Inferior parietal cortex (tissue), 1 donor: ENCODE measurements at regions not wholly inside any gene's neighbourhood (a gene's known extent, or its start where the extent isn't known, plus 50 kb on each side); places are given as distances from the start of the nearest gene placed in this dataset.

Source experiments
- DNase-seq: peaks from one replicate; pipeline ENCODE4 v3.0.0-alpha.2; 2016; ENCODE audit errors: extremely low spot score

- no peak for DNase-seq
These were observed 366.3 kb upstream of the EPHA7 start for GRCh38 chr6:93785694-93786030.

GRCh38 chr6:93784794-93785693 is 365.7 kb upstream of the EPHA7 start:
- DNase-seq = peak; percentile 47

GRCh38 chr6:93779086-93779841 is 359.9 kb upstream of the EPHA7 start:
- DNase-seq = peak; percentile 15

GRCh38 chr6:93759190-93759589 is 339.8 kb upstream of the EPHA7 start:
- DNase-seq = no peak

- DNase-seq = no peak
These were observed 332.6 kb upstream of the EPHA7 start for GRCh38 chr6:93751969-93752368.

GRCh38 chr6:93749930-93750329 is 330.6 kb upstream of the EPHA7 start:
- DNase-seq = no peak

- DNase-seq = no peak
These were observed 329.8 kb upstream of the EPHA7 start for GRCh38 chr6:93749191-93749590.

- DNase-seq = no peak
These were observed 327.5 kb upstream of the EPHA7 start for GRCh38 chr6:93746892-93747291.

- no peak for DNase-seq
These were observed 325.9 kb upstream of the EPHA7 start for GRCh38 chr6:93745306-93745705.

- DNase-seq = no peak
These were observed 315.7 kb upstream of the EPHA7 start for GRCh38 chr6:93735099-93735498.

- DNase-seq = no peak
These were observed 311.9 kb upstream of the EPHA7 start for GRCh38 chr6:93731306-93731705.

GRCh38 chr6:93728150-93728549 is 308.8 kb upstream of the EPHA7 start:
- no peak for DNase-seq

- no peak for DNase-seq
These were observed 308.1 kb upstream of the EPHA7 start for GRCh38 chr6:93727447-93727846.

GRCh38 chr6:93721386-93722048 is 302.2 kb upstream of the EPHA7 start:
- peak; percentile 28 for DNase-seq

- no peak for DNase-seq
These were observed 294.6 kb upstream of the EPHA7 start for GRCh38 chr6:93713974-93714373.

GRCh38 chr6:93703431-93703830 is 284.1 kb upstream of the EPHA7 start:
- DNase-seq = no peak

- DNase-seq = no peak
These were observed 282.2 kb upstream of the EPHA7 start for GRCh38 chr6:93701526-93701925.

GRCh38 chr6:93685494-93685893 is 266.1 kb upstream of the EPHA7 start:
- no peak for DNase-seq

GRCh38 chr6:93684339-93684738 is 265.0 kb upstream of the EPHA7 start:
- DNase-seq = no peak

- no peak for DNase-seq
These were observed 260.5 kb upstream of the EPHA7 start for GRCh38 chr6:93679836-93680235.

GRCh38 chr6:93678841-93679454 is 259.6 kb upstream of the EPHA7 start:
- peak; percentile 30 for DNase-seq
